HepG2 (cell line): ENCODE measurements at regions not wholly inside any gene's neighbourhood (a gene's known extent, or its start where the extent isn't known, plus 50 kb on each side); places are given as distances from the start of the nearest gene placed in this dataset.

Source experiments
- ATAC-seq: fragments of 200-7000 bp; cut with Tn5 transposase; 3 replicates; pipeline ENCODE4 v1.9.1; 2020; ENCODE audit warnings: mild to moderate bottlenecking, moderate library complexity
- BruUV-seq: library from RNA; stranded (reverse); fragments of 400-500 nt; replicated peaks from 2 replicates; lab custom pipeline; 2021; lab: Mats Ljungman, UMichigan
- CTCF ChIA-PET: fragments of 300-600 bp; formaldehyde crosslinking; extraction: SDS; loops from one replicate; lab custom pipeline; 2021; ENCODE audit warnings: low total read pairs, inconsistent platforms, low intra/inter-chr PET ratio; lab: Yijun Ruan, JAX
- POLR2A ChIA-PET: fragments of 350-600 bp; sonication (Branson Sonifier 250); formaldehyde crosslinking; loops from one replicate; lab custom pipeline; 2020; ENCODE audit warnings: antibody characterized with exemption, inconsistent platforms; lab: Yijun Ruan, JAX
- DNase-seq: peaks from one replicate; pipeline ENCODE4 v3.0.0-alpha.2; 2015; ENCODE audit warnings: low spot score
- FAIRE-seq: peaks from 3 replicates; lab custom pipeline; 2011; peaks lifted over from hg19 to GRCh38; lab: Jason Lieb, UNC
- H2AFZ ChIP-seq: one replicate; pipeline ENCODE4 v1.6.1; 2011; ENCODE audit warnings: low read length, inconsistent platforms
- H3K27ac ChIP-seq: fragments of 300-600 bp; 3 replicates; pipeline ENCODE4 v1.8.0; 2011; ENCODE audit warnings: mixed run types, mild to moderate bottlenecking, mixed read lengths, low read length, inconsistent platforms; ENCODE audit not compliant: insufficient read depth; ENCODE audit errors: extremely low read length
- H3K27me3 ChIP-seq, 2 experiments: fragments of 200-600 bp in 1 of 2; 2 replicates in 1 of 2; 3 replicates in 1 of 2; pipeline versions ENCODE4 v1.6.0 to v1.8.0; 2011; ENCODE audit warnings: low read length in 2 of 2, mild to moderate bottlenecking in 2 of 2, moderate library complexity in 2 of 2, inconsistent platforms in 1 of 2; ENCODE audit not compliant: insufficient read depth in 2 of 2, control insufficient read depth in 1 of 2
- H3K36me3 ChIP-seq, 2 experiments: fragments of 200-600 bp in 1 of 2; replicated peaks in 1 of 2; 2 replicates in 1 of 2; 3 replicates in 1 of 2; pipeline versions ENCODE4 v1.5.1 to v1.8.0; 2011; ENCODE audit warnings: low read length in 2 of 2, inconsistent platforms in 1 of 2; ENCODE audit not compliant: insufficient read depth in 2 of 2, control insufficient read depth in 1 of 2
- H3K4me1 ChIP-seq: 2 replicates; pipeline ENCODE4 v1.5.1; 2012; ENCODE audit warnings: low read length, inconsistent platforms; ENCODE audit not compliant: insufficient read depth
- H3K4me2 ChIP-seq: 2 replicates; pipeline ENCODE4 v1.6.0; 2011; ENCODE audit warnings: low read depth, low read length, inconsistent platforms
- H3K4me3 ChIP-seq, 3 experiments: fragments of 200-600 bp in 1 of 3; sonication (generic), shearing (Covaris generic) in 1 of 3; replicated peaks in 1 of 3; 2 replicates each; pipeline ENCODE4 v1.5.1; 2011 to 2016; ENCODE audit warnings: low read length in 3 of 3, inconsistent platforms in 2 of 3, low read depth in 2 of 3, mild to moderate bottlenecking in 2 of 3, control low read depth in 1 of 3, mixed read lengths in 1 of 3; ENCODE audit not compliant: insufficient read depth in 1 of 3
- H3K79me2 ChIP-seq: one replicate; pipeline ENCODE4 v1.6.1; 2011; ENCODE audit warnings: low read length, inconsistent platforms; ENCODE audit not compliant: insufficient read depth
- H3K9ac ChIP-seq: 2 replicates; pipeline ENCODE4 v1.6.0; 2011; ENCODE audit warnings: mild to moderate bottlenecking, low read depth, low read length, inconsistent platforms; ENCODE audit not compliant: insufficient read depth
- H3K9me3 ChIP-seq: 2 replicates; pipeline ENCODE4 v1.5.1; 2012; ENCODE audit warnings: mild to moderate bottlenecking, low read length
- H4K20me1 ChIP-seq: 2 replicates; pipeline ENCODE4 v1.6.0; 2011; ENCODE audit warnings: inconsistent platforms, mild to moderate bottlenecking, low read length, moderate library complexity; ENCODE audit not compliant: insufficient read depth
- BCL6 ChIP-seq: IDR thresholded peaks from 2 replicates; pipeline ENCODE4 v1.6.1; 2016; ENCODE audit warnings: missing genetic modification reagents, missing compliant biosample characterization
- HIVEP1 ChIP-seq: sonication (generic); formaldehyde crosslinking; IDR thresholded peaks from 2 replicates; pipeline ENCODE4 v1.4.0; 2020; ENCODE audit warnings: mild to moderate bottlenecking, missing genetic modification reagents
- ONECUT2 ChIP-seq: sonication (generic); formaldehyde crosslinking; IDR thresholded peaks from 2 replicates; pipeline ENCODE4 v1.4.0; 2020; ENCODE audit warnings: missing genetic modification reagents
- PHB2 ChIP-seq: fragments of 450-650 bp; IDR thresholded peaks from 2 replicates; pipeline ENCODE4 v1.6.1; 2018; ENCODE audit not compliant: partially characterized antibody
- ZFP36 ChIP-seq: fragments of 150-350 bp; IDR thresholded peaks from 2 replicates; pipeline ENCODE4 v1.6.1; 2018; ENCODE audit warnings: borderline replicate concordance, low read length, low read depth; ENCODE audit not compliant: partially characterized antibody
- ZNF256 ChIP-seq: sonication (generic); formaldehyde crosslinking; conservative IDR thresholded peaks from 2 replicates; pipeline ENCODE4 v1.4.0; 2020; ENCODE audit warnings: missing genetic modification reagents
- ZNF296 ChIP-seq: sonication (generic); formaldehyde crosslinking; conservative IDR thresholded peaks from 2 replicates; pipeline ENCODE4 v1.5.0; 2020; ENCODE audit warnings: mild to moderate bottlenecking, missing genetic modification reagents
- WGBS: methylation state at CpG from one replicate; pipeline ENCODE4 v1.1.6; 2017; ENCODE audit warnings: low lambda C conversion rate; 5-methylcytosine and 5-hydroxymethylcytosine counted together
- in situ Hi-C: cut with HindIII; loops from 2 replicates; pipeline ENCODE4 v1.10.0; 2017; ENCODE audit warnings: low pct_unique_long_range_greater_than_20kb; ENCODE audit not compliant: extremely low pct_ligation_motif_present
- intact Hi-C: fragments of 100-400 bp; cut with micrococcal nuclease; formaldehyde crosslinking; loops from one replicate; pipeline ENCODE4 v1.10.0; 2022; ENCODE audit not compliant: unreplicated experiment
- TF ChIP-seq, protein P1 (sequence below): sonication (generic); formaldehyde crosslinking; IDR thresholded peaks from 2 replicates; pipeline ENCODE4 v1.8.1; 2023; ENCODE audit warnings: mild to moderate bottlenecking, moderate library complexity, missing genetic modification reagents
- TF ChIP-seq, protein P2 (sequence below): sonication (generic); formaldehyde crosslinking; IDR thresholded peaks from 2 replicates; pipeline ENCODE4 v1.4.0; 2020; ENCODE audit warnings: mild to moderate bottlenecking, missing genetic modification reagents, borderline replicate concordance
- TF ChIP-seq, protein P3 (sequence below): sonication (generic); formaldehyde crosslinking; IDR thresholded peaks from 2 replicates; pipeline ENCODE4 v1.9.0; 2022; ENCODE audit warnings: missing genetic modification reagents, mild to moderate bottlenecking, borderline replicate concordance
- TF ChIP-seq, protein P4 (sequence below): sonication (generic); formaldehyde crosslinking; conservative IDR thresholded peaks from 2 replicates; pipeline ENCODE4 v1.8.0; 2022; ENCODE audit warnings: missing genetic modification reagents
- TF ChIP-seq, protein P5 (sequence below): sonication (generic); formaldehyde crosslinking; IDR thresholded peaks from 2 replicates; pipeline ENCODE4 v1.4.0; 2020; ENCODE audit warnings: missing genetic modification reagents
- TF ChIP-seq, protein P6 (sequence below): sonication (generic); formaldehyde crosslinking; IDR thresholded peaks from 2 replicates; pipeline ENCODE4 v1.4.0; 2020; ENCODE audit warnings: mild to moderate bottlenecking, missing genetic modification reagents

DNA sequence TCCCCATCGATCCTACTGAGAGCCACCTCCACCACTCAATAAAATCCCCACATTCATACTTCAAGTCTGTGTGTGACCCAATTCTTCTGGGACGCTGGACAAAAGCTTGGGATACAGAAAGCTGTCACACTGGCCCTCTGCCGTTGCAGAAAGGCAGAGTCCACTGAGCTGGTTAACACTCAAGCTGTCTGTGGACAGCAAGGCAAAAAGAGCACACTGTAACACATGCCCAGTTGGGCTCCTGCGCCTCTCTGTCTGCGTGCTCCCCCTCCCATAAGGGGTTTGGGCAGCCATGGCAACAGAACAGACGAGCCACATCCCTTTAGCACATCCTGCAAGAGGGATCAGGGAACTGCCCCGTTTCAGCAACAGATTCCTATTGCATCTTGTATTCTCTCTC, 106.9 kb upstream of the RGPD4 start (continued):
- TF ChIP-seq ZFP36 = no peak
- TF ChIP-seq, protein P1, sequence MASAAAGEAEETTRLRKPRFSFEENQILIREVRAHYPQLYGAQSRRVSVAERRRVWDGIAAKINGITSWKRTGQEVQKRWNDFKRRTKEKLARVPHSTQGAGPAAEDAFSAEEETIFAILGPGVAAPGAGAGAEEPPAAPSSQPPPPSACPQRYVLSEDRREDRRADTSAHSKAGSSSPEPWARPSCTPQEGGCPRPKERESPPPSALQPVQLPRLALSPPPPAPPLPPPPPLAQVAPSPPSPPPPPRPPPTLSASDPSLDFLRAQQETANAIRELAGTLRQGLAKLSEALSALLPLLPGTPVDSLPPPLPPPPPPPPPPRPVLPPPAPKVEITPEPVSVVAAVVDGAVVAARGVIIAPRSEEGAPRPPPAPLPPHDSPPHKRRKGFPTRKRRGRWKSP = no peak
- TF ChIP-seq HIVEP1 (CRISPR knock-in tag) = no peak

DNA sequence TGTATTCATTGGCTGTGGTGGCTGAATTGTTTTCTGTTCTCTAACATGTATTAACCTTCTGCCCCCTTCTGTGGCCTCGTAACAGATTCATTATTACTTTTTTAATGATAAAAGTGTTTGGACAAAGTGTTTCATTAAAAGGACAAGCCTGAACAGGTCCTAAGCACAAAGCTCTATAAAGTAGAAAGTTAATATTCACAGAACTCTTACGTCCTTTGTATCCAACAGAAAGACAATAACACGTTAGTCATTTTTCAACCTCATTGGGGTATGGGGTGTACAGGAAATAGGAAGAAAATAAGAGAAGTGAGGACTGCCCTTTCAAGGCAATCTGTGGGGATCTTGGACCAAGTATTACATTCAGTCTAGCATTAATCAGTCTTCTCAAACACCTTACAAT, 105.5 kb upstream of the RGPD4 start:
- FAIRE-seq = no peak

More for the DNA sequence above, 105.5 kb upstream of the RGPD4 start:
- H3K9me3 ChIP-seq = no peaks in the 10 kb centered on the region
- no peak overlapping the region for H3K4me3 ChIP-seq
- H2AFZ ChIP-seq = no peak overlapping the region
- no peaks in the 10 kb centered on the region for H3K36me3 ChIP-seq
- TF ChIP-seq, protein P2, sequence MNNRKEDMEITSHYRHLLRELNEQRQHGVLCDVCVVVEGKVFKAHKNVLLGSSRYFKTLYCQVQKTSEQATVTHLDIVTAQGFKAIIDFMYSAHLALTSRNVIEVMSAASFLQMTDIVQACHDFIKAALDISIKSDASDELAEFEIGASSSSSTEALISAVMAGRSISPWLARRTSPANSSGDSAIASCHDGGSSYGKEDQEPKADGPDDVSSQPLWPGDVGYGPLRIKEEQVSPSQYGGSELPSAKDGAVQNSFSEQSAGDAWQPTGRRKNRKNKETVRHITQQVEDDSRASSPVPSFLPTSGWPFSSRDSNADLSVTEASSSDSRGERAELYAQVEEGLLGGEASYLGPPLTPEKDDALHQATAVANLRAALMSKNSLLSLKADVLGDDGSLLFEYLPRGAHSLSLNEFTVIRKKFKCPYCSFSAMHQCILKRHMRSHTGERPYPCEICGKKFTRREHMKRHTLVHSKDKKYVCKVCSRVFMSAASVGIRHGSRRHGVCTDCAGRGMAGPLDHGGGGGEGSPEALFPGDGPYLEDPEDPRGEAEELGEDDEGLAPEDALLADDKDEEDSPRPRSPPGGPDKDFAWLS (CRISPR knock-in tag) = no peak
- TF ChIP-seq ONECUT2 (CRISPR knock-in tag) (no peak), PHB2 (no peak), ZNF256 (no peak), ZNF296 (CRISPR knock-in tag) (no peak), BCL6 (CRISPR knock-in tag) (no peak)
- TF ChIP-seq, protein P3, sequence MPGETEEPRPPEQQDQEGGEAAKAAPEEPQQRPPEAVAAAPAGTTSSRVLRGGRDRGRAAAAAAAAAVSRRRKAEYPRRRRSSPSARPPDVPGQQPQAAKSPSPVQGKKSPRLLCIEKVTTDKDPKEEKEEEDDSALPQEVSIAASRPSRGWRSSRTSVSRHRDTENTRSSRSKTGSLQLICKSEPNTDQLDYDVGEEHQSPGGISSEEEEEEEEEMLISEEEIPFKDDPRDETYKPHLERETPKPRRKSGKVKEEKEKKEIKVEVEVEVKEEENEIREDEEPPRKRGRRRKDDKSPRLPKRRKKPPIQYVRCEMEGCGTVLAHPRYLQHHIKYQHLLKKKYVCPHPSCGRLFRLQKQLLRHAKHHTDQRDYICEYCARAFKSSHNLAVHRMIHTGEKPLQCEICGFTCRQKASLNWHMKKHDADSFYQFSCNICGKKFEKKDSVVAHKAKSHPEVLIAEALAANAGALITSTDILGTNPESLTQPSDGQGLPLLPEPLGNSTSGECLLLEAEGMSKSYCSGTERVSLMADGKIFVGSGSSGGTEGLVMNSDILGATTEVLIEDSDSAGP (CRISPR knock-in tag) = no peak
- TF ChIP-seq, protein P4, sequence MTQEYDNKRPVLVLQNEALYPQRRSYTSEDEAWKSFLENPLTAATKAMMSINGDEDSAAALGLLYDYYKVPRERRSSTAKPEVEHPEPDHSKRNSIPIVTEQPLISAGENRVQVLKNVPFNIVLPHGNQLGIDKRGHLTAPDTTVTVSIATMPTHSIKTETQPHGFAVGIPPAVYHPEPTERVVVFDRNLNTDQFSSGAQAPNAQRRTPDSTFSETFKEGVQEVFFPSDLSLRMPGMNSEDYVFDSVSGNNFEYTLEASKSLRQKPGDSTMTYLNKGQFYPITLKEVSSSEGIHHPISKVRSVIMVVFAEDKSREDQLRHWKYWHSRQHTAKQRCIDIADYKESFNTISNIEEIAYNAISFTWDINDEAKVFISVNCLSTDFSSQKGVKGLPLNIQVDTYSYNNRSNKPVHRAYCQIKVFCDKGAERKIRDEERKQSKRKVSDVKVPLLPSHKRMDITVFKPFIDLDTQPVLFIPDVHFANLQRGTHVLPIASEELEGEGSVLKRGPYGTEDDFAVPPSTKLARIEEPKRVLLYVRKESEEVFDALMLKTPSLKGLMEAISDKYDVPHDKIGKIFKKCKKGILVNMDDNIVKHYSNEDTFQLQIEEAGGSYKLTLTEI (CRISPR knock-in tag) = no peak
- TF ChIP-seq, protein P5, sequence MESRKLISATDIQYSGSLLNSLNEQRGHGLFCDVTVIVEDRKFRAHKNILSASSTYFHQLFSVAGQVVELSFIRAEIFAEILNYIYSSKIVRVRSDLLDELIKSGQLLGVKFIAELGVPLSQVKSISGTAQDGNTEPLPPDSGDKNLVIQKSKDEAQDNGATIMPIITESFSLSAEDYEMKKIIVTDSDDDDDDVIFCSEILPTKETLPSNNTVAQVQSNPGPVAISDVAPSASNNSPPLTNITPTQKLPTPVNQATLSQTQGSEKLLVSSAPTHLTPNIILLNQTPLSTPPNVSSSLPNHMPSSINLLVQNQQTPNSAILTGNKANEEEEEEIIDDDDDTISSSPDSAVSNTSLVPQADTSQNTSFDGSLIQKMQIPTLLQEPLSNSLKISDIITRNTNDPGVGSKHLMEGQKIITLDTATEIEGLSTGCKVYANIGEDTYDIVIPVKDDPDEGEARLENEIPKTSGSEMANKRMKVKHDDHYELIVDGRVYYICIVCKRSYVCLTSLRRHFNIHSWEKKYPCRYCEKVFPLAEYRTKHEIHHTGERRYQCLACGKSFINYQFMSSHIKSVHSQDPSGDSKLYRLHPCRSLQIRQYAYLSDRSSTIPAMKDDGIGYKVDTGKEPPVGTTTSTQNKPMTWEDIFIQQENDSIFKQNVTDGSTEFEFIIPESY (CRISPR knock-in tag) = no peak
- TF ChIP-seq, protein P6, sequence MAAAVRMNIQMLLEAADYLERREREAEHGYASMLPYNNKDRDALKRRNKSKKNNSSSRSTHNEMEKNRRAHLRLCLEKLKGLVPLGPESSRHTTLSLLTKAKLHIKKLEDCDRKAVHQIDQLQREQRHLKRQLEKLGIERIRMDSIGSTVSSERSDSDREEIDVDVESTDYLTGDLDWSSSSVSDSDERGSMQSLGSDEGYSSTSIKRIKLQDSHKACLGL = no peak
- CTCF ChIA-PET = no interaction called here
- H3K4me2 ChIP-seq = no peak overlapping the region
- H3K9ac ChIP-seq = no peak overlapping the region
- no peak overlapping the region for H3K27ac ChIP-seq
- no peaks in the 10 kb centered on the region for H3K27me3 ChIP-seq
- no peaks in the 10 kb centered on the region for H3K4me1 ChIP-seq
- in situ Hi-C loops = no loop called here
- POLR2A ChIA-PET = no interaction called here
- H4K20me1 ChIP-seq = no peaks in the 10 kb centered on the region
- no peak for DNase-seq
- BruUV-seq = no TSS peak
- intact Hi-C loops = no loop called here
- ATAC-seq = no peak
- H3K79me2 ChIP-seq = no peaks in the 10 kb centered on the region
- WGBS = 4% methylated on average over 3 of the region's 3 CpGs
